Activated naive CD4-positive, alpha-beta T cell treated with anti-CD3 and anti-CD28 coated beads for 36 hours (primary cell): ENCODE measurements at regions not wholly inside any gene's neighbourhood (a gene's known extent, or its start where the extent isn't known, plus 50 kb on each side); places are given as distances from the start of the nearest gene placed in this dataset.

Experiments used
- CTCF ChIA-PET: fragments of 350-600 bp; sonication (Branson Sonifier 250); formaldehyde crosslinking; loops from one replicate; lab custom pipeline; 2021; ENCODE audit warnings: antibody characterized with exemption; lab: Charles Lee
- DNase-seq: peaks from one replicate; pipeline ENCODE4 v3.0.0-alpha.2; 2020
- H3K27ac Mint-ChIP-seq: one replicate; pipeline ENCODE4 v1.8.0; 2021; ENCODE audit warnings: mild to moderate bottlenecking, mixed read lengths
- H3K27me3 Mint-ChIP-seq: one replicate; pipeline ENCODE4 v1.8.0; 2021; ENCODE audit warnings: low read depth, mixed read lengths
- H3K36me3 Mint-ChIP-seq: one replicate; pipeline ENCODE4 v1.8.0; 2021; ENCODE audit warnings: low read depth, mixed read lengths
- H3K4me1 Mint-ChIP-seq: one replicate; pipeline ENCODE4 v1.8.0; 2021; ENCODE audit warnings: low read depth, mixed read lengths
- H3K4me3 Mint-ChIP-seq: one replicate; pipeline ENCODE4 v1.8.0; 2021; ENCODE audit warnings: mild to moderate bottlenecking, moderate library complexity, mixed read lengths
- H3K9me3 Mint-ChIP-seq: one replicate; pipeline ENCODE4 v1.8.0; 2021; ENCODE audit warnings: mixed read lengths
- intact Hi-C: fragments of 100-400 bp; cut with micrococcal nuclease; formaldehyde crosslinking; loops from one replicate; pipeline ENCODE4 v1.15.1; 2023

DNA sequence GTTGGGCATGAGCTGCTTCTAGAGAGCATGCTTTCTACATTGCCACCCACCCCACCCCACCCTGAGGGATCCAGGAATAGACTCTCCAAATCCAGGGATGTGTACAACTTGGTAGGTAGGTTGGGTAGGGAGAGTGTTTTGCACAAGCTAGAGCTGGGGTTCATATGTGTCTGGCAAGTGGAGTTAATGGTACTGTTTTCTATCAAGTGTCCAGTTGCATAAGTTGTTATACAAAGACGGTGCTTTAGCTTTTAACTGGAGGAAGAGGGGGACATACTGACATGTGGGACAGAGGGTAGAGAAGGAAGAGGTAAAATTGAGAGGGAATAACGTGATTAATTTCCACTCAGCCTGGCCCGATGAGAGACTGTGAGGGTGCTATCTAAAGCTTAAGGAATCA is 51.0 kb upstream of the TNC start:
- H3K27me3 Mint-ChIP-seq: peaks cover 14% of the 10 kb centered on the region
- H3K4me3 Mint-ChIP-seq: no peak overlapping the region
- no peaks in the 10 kb centered on the region for H3K9me3 Mint-ChIP-seq
- DNase-seq: no peak
- intact Hi-C loops: no loop called here
- H3K36me3 Mint-ChIP-seq: no peaks in the 10 kb centered on the region
- H3K27ac Mint-ChIP-seq: no peak overlapping the region
- no peaks in the 10 kb centered on the region for H3K4me1 Mint-ChIP-seq
- CTCF ChIA-PET: no interaction called here

- H3K36me3 Mint-ChIP-seq: no peaks in the 10 kb centered on the region
- intact Hi-C loops: no loop called here
- H3K4me1 Mint-ChIP-seq: no peaks in the 10 kb centered on the region
- no peak overlapping the region for H3K27ac Mint-ChIP-seq
- peaks cover 14% of the 10 kb centered on the region for H3K27me3 Mint-ChIP-seq
- no peak for DNase-seq
- H3K9me3 Mint-ChIP-seq: no peaks in the 10 kb centered on the region
- CTCF ChIA-PET: no interaction called here
- no peak overlapping the region for H3K4me3 Mint-ChIP-seq
These were observed 52.6 kb upstream of the TNC start for GRCh38 chr9:115170358-115171073.

DNA sequence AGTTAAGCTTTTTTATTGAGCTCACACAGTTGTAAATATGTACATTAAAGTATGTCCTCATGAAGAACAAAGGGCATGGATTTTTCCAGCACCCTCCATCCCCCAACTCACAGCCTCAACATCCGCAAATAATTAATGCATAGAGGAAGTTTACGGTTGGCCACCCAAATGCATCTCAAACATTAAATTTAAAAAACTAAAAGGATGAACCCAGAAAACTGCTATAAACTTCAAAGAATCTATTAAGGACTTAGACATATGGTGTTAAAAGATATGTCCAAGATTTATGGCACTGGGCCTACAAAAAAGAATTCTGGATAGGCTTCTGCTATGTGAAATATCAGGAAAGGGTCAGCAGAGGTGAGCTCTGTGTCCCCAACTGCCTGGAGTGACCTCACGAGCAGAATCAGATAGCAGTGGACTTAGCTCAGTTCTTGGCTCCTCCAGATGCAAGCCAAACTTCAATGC is 54.0 kb upstream of the TNC start:
- Mint-ChIP-seq H3K4me3 (no peak overlapping the region), H3K9me3 (no peaks in the 10 kb centered on the region), H3K27me3 (peaks cover 12% of the 10 kb centered on the region), H3K4me1 (no peaks in the 10 kb centered on the region), H3K36me3 (no peaks in the 10 kb centered on the region), H3K27ac (no peak overlapping the region)
- DNase-seq: no peak
- CTCF ChIA-PET: no interaction called here
- intact Hi-C loops: no loop called here

GRCh38 chr9:115182264-115182663 is 64.3 kb upstream of the TNC start:
- no peaks in the 10 kb centered on the region for H3K36me3 Mint-ChIP-seq
- intact Hi-C loops: no loop called here
- H3K9me3 Mint-ChIP-seq: no peaks in the 10 kb centered on the region
- DNase-seq: no peak
- no peak overlapping the region for H3K4me3 Mint-ChIP-seq
- CTCF ChIA-PET: no interaction called here
- H3K27me3 Mint-ChIP-seq: peaks cover 3% of the 10 kb centered on the region
- no peak overlapping the region for H3K27ac Mint-ChIP-seq
- no peaks in the 10 kb centered on the region for H3K4me1 Mint-ChIP-seq

- no peaks in the 10 kb centered on the region for H3K9me3 Mint-ChIP-seq
- no peak for DNase-seq
- no peaks in the 10 kb centered on the region for H3K4me1 Mint-ChIP-seq
- CTCF ChIA-PET: no interaction called here
- H3K36me3 Mint-ChIP-seq: no peaks in the 10 kb centered on the region
- intact Hi-C loops: no loop called here
- H3K27me3 Mint-ChIP-seq: peaks cover 3% of the 10 kb centered on the region
- H3K4me3 Mint-ChIP-seq: no peak overlapping the region
- H3K27ac Mint-ChIP-seq: no peak overlapping the region
These were observed 65.5 kb upstream of the TNC start for GRCh38 chr9:115183436-115183835.

DNA sequence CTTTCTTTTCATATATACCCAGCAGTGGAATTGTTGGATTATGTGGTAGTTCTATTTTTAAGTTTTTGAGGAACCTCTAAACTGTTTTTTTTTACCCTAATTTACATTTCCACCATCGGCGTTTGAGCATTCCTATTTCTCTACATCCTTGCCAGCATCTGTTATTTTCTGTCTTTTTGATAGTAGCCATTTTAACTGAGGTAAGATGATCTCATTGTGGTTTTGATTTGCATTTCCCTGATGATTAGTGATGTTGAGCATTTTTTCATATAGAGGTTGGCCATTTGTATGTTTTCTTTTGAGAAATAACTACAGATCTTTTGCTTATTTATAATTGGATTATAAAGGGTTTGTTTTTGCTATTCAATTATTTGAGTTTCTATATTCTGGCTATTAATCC is 71.7 kb upstream of the TNC start:
- H3K27me3 Mint-ChIP-seq: peaks cover 19% of the 10 kb centered on the region
- CTCF ChIA-PET: interaction anchor here (0.7 kb wide), 1 partner anchor 282 kb away, joined by 3 read pairs; no protein-coding TSS in a partner anchor
- H3K4me3 Mint-ChIP-seq: no peak overlapping the region
- no peaks in the 10 kb centered on the region for H3K4me1 Mint-ChIP-seq
- no peaks in the 10 kb centered on the region for H3K36me3 Mint-ChIP-seq
- no peak overlapping the region for H3K27ac Mint-ChIP-seq
- peaks cover 4% of the 10 kb centered on the region for H3K9me3 Mint-ChIP-seq
- no peak for DNase-seq
- intact Hi-C loops: no loop called here

GRCh38 chr9:115191667-115192066 is 73.7 kb upstream of the TNC start:
- Mint-ChIP-seq H3K4me1 (no peaks in the 10 kb centered on the region), H3K36me3 (no peaks in the 10 kb centered on the region), H3K27me3 (peaks cover 25% of the 10 kb centered on the region), H3K4me3 (no peak overlapping the region), H3K9me3 (peaks cover 4% of the 10 kb centered on the region), H3K27ac (no peak overlapping the region)
- CTCF ChIA-PET: no interaction called here
- no peak for DNase-seq
- intact Hi-C loops: no loop called here

DNA sequence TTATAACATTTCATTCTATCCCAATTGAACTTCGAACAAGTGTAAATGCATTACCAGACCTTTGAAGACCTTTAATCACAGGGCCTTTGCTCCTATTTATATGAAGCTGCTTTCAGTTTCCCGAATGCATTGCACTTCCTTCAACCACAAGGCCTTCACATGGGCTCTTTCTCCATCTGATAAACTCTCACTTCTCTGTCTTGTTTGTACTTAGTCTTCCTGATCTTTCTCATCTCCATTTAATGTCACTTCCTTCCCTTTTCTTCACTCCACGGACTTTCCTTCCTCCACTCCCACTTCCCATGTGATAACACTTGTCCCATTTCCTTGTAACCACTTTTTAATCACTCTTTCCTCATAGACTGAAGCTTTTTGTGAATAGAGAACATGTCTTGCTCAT is 74.3 kb upstream of the TNC start:
- Mint-ChIP-seq H3K27ac (no peak overlapping the region), H3K27me3 (peaks cover 31% of the 10 kb centered on the region), H3K4me3 (no peak overlapping the region), H3K9me3 (peaks cover 4% of the 10 kb centered on the region), H3K36me3 (no peaks in the 10 kb centered on the region), H3K4me1 (no peaks in the 10 kb centered on the region)
- CTCF ChIA-PET: no interaction called here
- intact Hi-C loops: no loop called here
- no peak for DNase-seq

- peaks cover 4% of the 10 kb centered on the region for H3K9me3 Mint-ChIP-seq
- intact Hi-C loops: no loop called here
- H3K4me3 Mint-ChIP-seq: no peak overlapping the region
- no peak overlapping the region for H3K27ac Mint-ChIP-seq
- no peaks in the 10 kb centered on the region for H3K36me3 Mint-ChIP-seq
- peaks cover 31% of the 10 kb centered on the region for H3K27me3 Mint-ChIP-seq
- DNase-seq: no peak
- no peaks in the 10 kb centered on the region for H3K4me1 Mint-ChIP-seq
- CTCF ChIA-PET: no interaction called here
These were observed 75.0 kb upstream of the TNC start for GRCh38 chr9:115192835-115193525.

- CTCF ChIA-PET: no interaction called here
- H3K27me3 Mint-ChIP-seq: peaks cover 31% of the 10 kb centered on the region
- no peaks in the 10 kb centered on the region for H3K36me3 Mint-ChIP-seq
- intact Hi-C loops: no loop called here
- H3K9me3 Mint-ChIP-seq: peaks cover 4% of the 10 kb centered on the region
- DNase-seq: no peak
- no peaks in the 10 kb centered on the region for H3K4me1 Mint-ChIP-seq
- H3K4me3 Mint-ChIP-seq: no peak overlapping the region
- no peak overlapping the region for H3K27ac Mint-ChIP-seq
These were observed 75.8 kb upstream of the TNC start for GRCh38 chr9:115193777-115194176.

DNA sequence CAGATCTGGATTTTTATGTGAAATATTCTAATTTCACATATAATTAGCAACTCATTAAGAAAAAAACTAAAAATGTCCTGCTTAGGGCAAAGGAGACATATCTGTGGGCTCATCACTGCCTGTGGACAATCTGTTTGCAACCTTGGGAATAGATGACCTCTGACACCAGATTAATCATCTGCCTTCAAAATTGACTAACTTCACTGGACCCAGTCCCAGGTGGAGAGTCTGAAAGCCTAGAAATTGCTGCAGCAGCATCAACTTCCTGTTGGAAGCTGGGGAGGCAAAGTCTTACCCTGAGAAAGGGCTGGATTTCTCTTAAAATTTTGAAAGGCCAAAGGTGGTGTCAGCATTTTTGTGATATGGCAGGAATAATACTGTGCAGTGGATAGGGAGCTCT is 76.3 kb upstream of the TNC start:
- Mint-ChIP-seq H3K27me3 (peaks cover 35% of the 10 kb centered on the region), H3K4me1 (no peaks in the 10 kb centered on the region), H3K4me3 (no peak overlapping the region), H3K36me3 (no peaks in the 10 kb centered on the region), H3K9me3 (peaks cover 4% of the 10 kb centered on the region), H3K27ac (no peak overlapping the region)
- intact Hi-C loops: no loop called here
- no peak for DNase-seq
- CTCF ChIA-PET: no interaction called here

DNA sequence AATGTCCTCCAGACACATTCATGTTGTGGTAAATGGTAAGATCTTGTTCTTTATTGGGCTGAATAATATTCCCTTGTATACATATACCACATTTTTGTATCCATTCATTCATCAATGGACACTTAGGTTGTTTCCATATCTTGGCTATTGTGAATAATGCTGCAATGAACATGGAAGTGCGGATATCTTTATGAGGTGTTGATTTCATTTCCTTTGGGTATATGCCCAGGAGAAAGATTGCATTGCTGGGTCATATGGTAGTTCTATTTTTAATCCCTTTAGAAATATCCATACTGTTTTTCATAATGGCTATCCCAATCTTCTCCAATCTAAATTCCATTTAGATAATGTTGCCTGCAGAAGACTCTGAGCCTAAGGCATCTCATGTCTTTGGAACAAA is 78.0 kb upstream of the TNC start:
- CTCF ChIA-PET: no interaction called here
- DNase-seq: no peak
- H3K27me3 Mint-ChIP-seq: peaks cover 41% of the 10 kb centered on the region

DNA sequence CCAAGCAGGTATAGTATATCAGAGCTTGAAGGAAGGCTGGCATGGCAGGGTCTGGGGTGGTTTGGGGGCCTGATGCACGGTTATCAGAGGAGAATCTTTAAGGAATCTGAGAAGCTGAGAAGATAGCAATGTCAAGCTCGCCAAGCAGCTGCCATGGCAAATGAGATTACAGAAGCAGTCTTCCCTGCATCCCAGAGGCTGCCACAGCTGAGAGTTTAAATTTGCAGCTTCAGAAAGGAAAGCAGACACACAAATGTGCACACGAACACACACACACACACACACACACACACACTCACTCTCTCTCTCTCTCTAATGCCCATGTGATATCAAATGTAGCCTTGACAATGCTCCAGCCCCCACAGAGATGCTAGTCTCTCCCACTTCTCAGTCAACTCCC is 79.0 kb upstream of the TNC start:
- DNase-seq: no peak
- no peak overlapping the region for H3K27ac Mint-ChIP-seq
- no peaks in the 10 kb centered on the region for H3K4me1 Mint-ChIP-seq
- peaks cover 45% of the 10 kb centered on the region for H3K27me3 Mint-ChIP-seq
- H3K36me3 Mint-ChIP-seq: no peaks in the 10 kb centered on the region
- intact Hi-C loops: no loop called here
- no peaks in the 10 kb centered on the region for H3K9me3 Mint-ChIP-seq
- H3K4me3 Mint-ChIP-seq: no peak overlapping the region
- CTCF ChIA-PET: no interaction called here

More for the DNA sequence above, 78.0 kb upstream of the TNC start:
- Mint-ChIP-seq H3K9me3 (peaks cover 2% of the 10 kb centered on the region), H3K36me3 (no peaks in the 10 kb centered on the region), H3K4me3 (no peak overlapping the region), H3K4me1 (no peaks in the 10 kb centered on the region), H3K27ac (no peak overlapping the region)
- intact Hi-C loops: no loop called here
